ENCODE measurements at regions not wholly inside any gene's neighbourhood (a gene's known extent, or its start where the extent isn't known, plus 50 kb on each side); places are given as distances from the start of the nearest gene placed in this dataset.

DNA sequence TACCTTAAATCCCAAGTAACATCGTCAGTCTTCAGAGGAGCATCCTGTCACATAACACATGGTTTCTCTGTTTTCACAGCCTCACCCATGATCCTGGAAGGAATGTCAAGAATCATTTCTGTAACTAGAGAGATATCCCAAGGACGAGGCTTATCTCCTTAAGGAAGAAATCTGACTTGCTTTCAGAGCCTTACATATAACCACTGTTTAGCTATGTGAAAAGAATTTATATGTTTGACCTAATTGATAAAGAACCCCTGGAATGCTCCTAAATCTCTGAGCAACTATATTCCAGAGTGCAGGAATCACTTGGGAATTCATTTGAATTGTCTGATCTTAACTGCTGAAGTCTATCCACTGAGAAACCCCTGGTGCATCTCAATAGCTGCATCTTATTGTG is 243.1 kb downstream of the ALDH8A1 start:
- H3K36me3 ChIP-seq (ENCODE audit: control insufficient read depth, insufficient read depth, low read length), result no peaks in the 10 kb centered on the region
- no peaks in the 10 kb centered on the region for H3K27me3 ChIP-seq (replicated peaks; ENCODE audit: control insufficient read depth, insufficient read depth, low read length)
- Mint-ChIP-seq H3K27ac (ENCODE audit: unreplicated experiment) (peak overlapping the region; percentile 80), H3K4me1 (ENCODE audit: low read depth, unreplicated experiment) (peaks cover 18% of the 10 kb centered on the region), H3K27me3 (ENCODE audit: insufficient read depth, unreplicated experiment) (no peaks in the 10 kb centered on the region), H3K9me3 (ENCODE audit: unreplicated experiment) (peaks cover 9% of the 10 kb centered on the region), H3K36me3 (ENCODE audit: insufficient read depth, unreplicated experiment) (no peaks in the 10 kb centered on the region), H3K4me3 (ENCODE audit: unreplicated experiment) (peak overlapping the region; percentile 28)
- intact Hi-C loops (cut with micrococcal nuclease; ENCODE audit: unreplicated experiment), result loop anchor here (1.0 to 2.0 kb wide), 3 partner anchors 29 to 48 kb away; no protein-coding TSS in a partner anchor
- no peaks in the 10 kb centered on the region for H3K9me3 ChIP-seq
- ChIA-PET CTCF (interaction anchor here (0.6 to 1.2 kb wide), 4 partner anchors 16 to 176 kb away, joined by 3 read pairs; no protein-coding TSS in a partner anchor), POLR2A (no interaction called here)
- peaks cover 30% of the 10 kb centered on the region for H3K4me1 ChIP-seq
- no peak overlapping the region for H3K4me3 ChIP-seq (ENCODE audit: low read depth, low read length)
- TF ChIP-seq CTCF (IDR thresholded peaks at IDR 0.05; ENCODE audit: insufficient read depth in 1 of 2, low read depth in 1 of 2, low read length in 1 of 2, severe bottlenecking in 1 of 2, unreplicated experiment in 1 of 2), result no peak
- peak in 1 of 2 experiments; percentile 23 for DNase-seq
- no TSS peak for BruUV-seq (replicated peaks)

DNA sequence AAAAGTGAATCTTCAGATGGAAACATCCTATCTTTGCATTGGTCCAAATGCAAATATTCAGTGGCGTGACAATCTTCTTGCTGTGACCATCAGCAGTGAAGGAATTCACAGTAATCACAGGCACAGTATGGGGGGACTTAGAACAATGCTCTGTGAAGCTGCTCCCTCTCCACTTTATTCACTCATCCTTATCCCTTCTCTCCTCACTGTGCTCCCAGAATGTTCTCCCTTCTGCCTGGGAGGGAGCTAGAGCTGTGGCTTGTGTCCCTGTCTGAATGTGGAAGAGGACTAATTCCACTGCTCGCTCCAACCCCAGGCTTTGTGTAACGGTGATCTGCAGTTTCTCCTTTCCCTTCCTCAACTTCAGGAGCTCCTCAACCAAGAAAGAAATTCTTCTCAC is 243.7 kb downstream of the ALDH8A1 start:
- CTCF ChIA-PET, result interaction anchor here (1.1 to 1.2 kb wide), 2 partner anchors 116 to 176 kb away, joined by 3 read pairs; no protein-coding TSS in a partner anchor
- Mint-ChIP-seq H3K9me3 (ENCODE audit: unreplicated experiment) (peaks cover 9% of the 10 kb centered on the region), H3K36me3 (ENCODE audit: insufficient read depth, unreplicated experiment) (no peaks in the 10 kb centered on the region), H3K27ac (ENCODE audit: unreplicated experiment) (peak overlapping the region; percentile 80), H3K4me1 (ENCODE audit: low read depth, unreplicated experiment) (peaks cover 18% of the 10 kb centered on the region), H3K4me3 (ENCODE audit: unreplicated experiment) (no peak overlapping the region), H3K27me3 (ENCODE audit: insufficient read depth, unreplicated experiment) (no peaks in the 10 kb centered on the region)
- no peak overlapping the region for H3K4me3 ChIP-seq (ENCODE audit: low read depth, low read length)
- H3K4me1 ChIP-seq, result peaks cover 30% of the 10 kb centered on the region
- no peaks in the 10 kb centered on the region for H3K27me3 ChIP-seq (replicated peaks; ENCODE audit: control insufficient read depth, insufficient read depth, low read length)
- no TSS peak for BruUV-seq (replicated peaks)
- DNase-seq, result peak in 1 of 2 experiments; percentile 21
- no peak for TF ChIP-seq CTCF (IDR thresholded peaks at IDR 0.05; ENCODE audit: insufficient read depth in 1 of 2, low read depth in 1 of 2, low read length in 1 of 2, severe bottlenecking in 1 of 2, unreplicated experiment in 1 of 2)
- H3K36me3 ChIP-seq (ENCODE audit: control insufficient read depth, insufficient read depth, low read length), result no peaks in the 10 kb centered on the region
- intact Hi-C loops (cut with micrococcal nuclease; ENCODE audit: unreplicated experiment), result loop anchor here (1.0 to 2.0 kb wide), 2 partner anchors 35 to 47 kb away; no protein-coding TSS in a partner anchor
- POLR2A ChIA-PET, result no interaction called here
- no peaks in the 10 kb centered on the region for H3K9me3 ChIP-seq

GRCh38 chr6:134703206-134703605 is 246.7 kb downstream of the ALDH8A1 start:
- no peak overlapping the region for H3K4me3 ChIP-seq (ENCODE audit: low read depth, low read length)
- intact Hi-C loops (cut with micrococcal nuclease; ENCODE audit: unreplicated experiment), result no loop called here
- Mint-ChIP-seq H3K4me1 (ENCODE audit: low read depth, unreplicated experiment) (peaks cover 18% of the 10 kb centered on the region), H3K4me3 (ENCODE audit: unreplicated experiment) (no peak overlapping the region), H3K9me3 (ENCODE audit: unreplicated experiment) (no peaks in the 10 kb centered on the region), H3K27me3 (ENCODE audit: insufficient read depth, unreplicated experiment) (no peaks in the 10 kb centered on the region), H3K36me3 (ENCODE audit: insufficient read depth, unreplicated experiment) (no peaks in the 10 kb centered on the region), H3K27ac (ENCODE audit: unreplicated experiment) (no peak overlapping the region)
- no peak for DNase-seq
- no peak for TF ChIP-seq CTCF (IDR thresholded peaks at IDR 0.05; ENCODE audit: insufficient read depth in 1 of 2, low read depth in 1 of 2, low read length in 1 of 2, severe bottlenecking in 1 of 2, unreplicated experiment in 1 of 2)
- ChIA-PET CTCF (no interaction called here), POLR2A (no interaction called here)
- no TSS peak for BruUV-seq (replicated peaks)
- H3K27me3 ChIP-seq (replicated peaks; ENCODE audit: control insufficient read depth, insufficient read depth, low read length), result no peaks in the 10 kb centered on the region
- no peaks in the 10 kb centered on the region for H3K9me3 ChIP-seq
- no peaks in the 10 kb centered on the region for H3K36me3 ChIP-seq (ENCODE audit: control insufficient read depth, insufficient read depth, low read length)
- H3K4me1 ChIP-seq, result peaks cover 29% of the 10 kb centered on the region

Measured in Caco-2 (cell line).